ENCODE measurements at regions not wholly inside any gene's neighbourhood (a gene's known extent, or its start where the extent isn't known, plus 50 kb on each side); places are given as distances from the start of the nearest gene placed in this dataset.

DNA sequence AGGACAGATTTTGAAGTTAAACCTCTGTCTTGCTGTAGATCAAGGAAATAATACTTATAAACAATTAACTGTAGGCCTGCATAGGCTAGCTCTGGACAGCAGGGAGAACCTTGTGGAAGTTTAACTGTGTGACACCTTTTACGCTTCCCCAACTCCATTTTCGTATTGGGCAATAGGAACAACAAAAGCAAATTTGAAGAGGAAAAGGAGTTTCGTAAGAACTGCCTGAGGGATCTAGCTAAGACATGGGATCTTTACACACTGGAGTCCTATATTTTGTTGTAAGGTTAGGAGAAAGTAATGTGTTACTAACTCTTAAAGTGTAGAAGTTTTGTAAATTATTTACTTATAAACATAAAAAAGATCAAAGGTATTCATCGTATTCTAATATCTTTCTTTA, 324.9 kb upstream of the CASK start:
- TF ChIP-seq CTCF (IDR thresholded peaks at IDR 0.05; ENCODE audit: low read length): no peak
- no peak for TF ChIP-seq EZH2phosphoT487 (IDR thresholded peaks at IDR 0.05; ENCODE audit: low read length)

All from MM.1S (cell line).